Head of caudate nucleus (tissue), 42 donors: ENCODE measurements at regions not wholly inside any gene's neighbourhood (a gene's known extent, or its start where the extent isn't known, plus 50 kb on each side); places are given as distances from the start of the nearest gene placed in this dataset.
"Not testable (repeated sequence)": the region's sequence is repeated elsewhere in the genome, so short reads cannot be mapped to it uniquely, and the experiment has no call there.

Source experiments
- DNase-seq, 42 donors: peaks; one replicate each; pipeline versions ENCODE4 v3.0.0 to v3.0.0-alpha.2; 2020 to 2021; ENCODE audit warnings: mixed read lengths in 7 of 42
- intact Hi-C: fragments of 100-400 bp; cut with DNase I; formaldehyde crosslinking; loops from one replicate; pipeline ENCODE4 v1.15.0; 2022

- no peak for DNase-seq
- intact Hi-C loops, result no loop called here
Measured at GRCh38 chr4:75422998-75423397, 91.2 kb downstream of the RCHY1 start.

- intact Hi-C loops, result no loop called here
- no peak for DNase-seq
Measured at GRCh38 chr4:75412746-75413145, 101.5 kb downstream of the RCHY1 start.

- DNase-seq, result no peak
- intact Hi-C loops, result no loop called here
Measured at GRCh38 chr4:75398501-75398900, 115.7 kb downstream of the RCHY1 start.

- intact Hi-C loops, result no loop called here
- DNase-seq, result no peak
Measured at GRCh38 chr4:75391489-75392166, 122.6 kb downstream of the RCHY1 start.

GRCh38 chr4:75386426-75386825, 127.8 kb downstream of the RCHY1 start:
- intact Hi-C loops, DNase-seq: not testable (repeated sequence)

GRCh38 chr4:75385106-75385505, 129.1 kb downstream of the RCHY1 start:
- DNase-seq, result no peak
- intact Hi-C loops, result no loop called here

GRCh38 chr4:75376543-75376942, 137.7 kb downstream of the RCHY1 start:
- intact Hi-C loops, result no loop called here
- no peak for DNase-seq

GRCh38 chr4:75371915-75372314, 142.3 kb downstream of the RCHY1 start:
- DNase-seq, result no peak
- intact Hi-C loops, result no loop called here

GRCh38 chr4:75370576-75370975, 143.6 kb downstream of the RCHY1 start:
- intact Hi-C loops, result no loop called here
- DNase-seq, result no peak

- no peak for DNase-seq
- intact Hi-C loops, result no loop called here
Measured at GRCh38 chr4:75345423-75345822, 168.8 kb downstream of the RCHY1 start.

GRCh38 chr4:75344915-75345314, 169.3 kb downstream of the RCHY1 start:
- no peak for DNase-seq
- intact Hi-C loops, result no loop called here

- intact Hi-C loops, result no loop called here
- DNase-seq, result no peak
Measured at GRCh38 chr4:75343333-75343732, 170.9 kb downstream of the RCHY1 start.

GRCh38 chr4:75340561-75340960, 173.6 kb downstream of the RCHY1 start:
- intact Hi-C loops, result no loop called here
- no peak for DNase-seq

- no peak for DNase-seq
- intact Hi-C loops, result no loop called here
Measured at GRCh38 chr4:75338352-75338880, 175.8 kb downstream of the RCHY1 start.

GRCh38 chr4:75327804-75328512, 186.2 kb downstream of the RCHY1 start:
- DNase-seq, result no peak
- intact Hi-C loops, result no loop called here

GRCh38 chr4:75325318-75325979, 188.8 kb downstream of the RCHY1 start:
- intact Hi-C loops, result no loop called here
- no peak for DNase-seq

- no peak for DNase-seq
- intact Hi-C loops, result no loop called here
Measured at GRCh38 chr4:75321484-75321883, 192.7 kb downstream of the RCHY1 start.

GRCh38 chr4:75317641-75318040, 196.6 kb downstream of the RCHY1 start:
- intact Hi-C loops, DNase-seq: not testable (repeated sequence)

GRCh38 chr4:75308049-75308448, 206.2 kb downstream of the RCHY1 start:
- intact Hi-C loops, result no loop called here
- DNase-seq, result no peak

- no peak for DNase-seq
Measured at GRCh38 chr4:75306506-75306905, 207.7 kb downstream of the RCHY1 start.

More at GRCh38 chr4:75306506-75306905, 207.7 kb downstream of the RCHY1 start:
- intact Hi-C loops, result no loop called here
